DOHH2 (cell line): ENCODE measurements at regions not wholly inside any gene's neighbourhood (a gene's known extent, or its start where the extent isn't known, plus 50 kb on each side); places are given as distances from the start of the nearest gene placed in this dataset.
"Not testable (repeated sequence)": the region's sequence is repeated elsewhere in the genome, so short reads cannot be mapped to it uniquely, and the experiment has no call there.

Experiments used
- H3F3A ChIP-seq: fragments of 200-600 bp; sonication (generic), shearing (Covaris generic); 2 replicates; pipeline ENCODE4 v1.6.0; 2016; ENCODE audit warnings: antibody characterized with exemption, mild to moderate bottlenecking; ENCODE audit not compliant: control insufficient read depth, insufficient read depth
- H3K27ac ChIP-seq: fragments of 200-600 bp; sonication (generic); 2 replicates; pipeline ENCODE4 v1.5.1; 2014; ENCODE audit warnings: low read depth, mild to moderate bottlenecking, low read length, moderate library complexity
- H3K27me3 ChIP-seq: fragments of 200-600 bp; sonication (generic); 2 replicates; pipeline ENCODE4 v1.6.1; 2014; ENCODE audit warnings: mild to moderate bottlenecking, low read length, mixed read lengths; ENCODE audit not compliant: control insufficient read depth
- H3K36me3 ChIP-seq: fragments of 200-600 bp; sonication (generic); 2 replicates; pipeline ENCODE4 v1.6.1; 2014; ENCODE audit warnings: mild to moderate bottlenecking, low read length, moderate library complexity, mixed read lengths; ENCODE audit not compliant: control insufficient read depth
- H3K4me1 ChIP-seq: fragments of 200-600 bp; sonication (generic); 2 replicates; pipeline ENCODE4 v1.6.1; 2014; ENCODE audit warnings: mild to moderate bottlenecking, low read length, mixed read lengths; ENCODE audit not compliant: control insufficient read depth
- H3K4me2 ChIP-seq: fragments of 200-600 bp; sonication (generic); 2 replicates; pipeline ENCODE4 v1.6.0; 2014; ENCODE audit warnings: mild to moderate bottlenecking, low read length, moderate library complexity
- H3K4me3 ChIP-seq: fragments of 200-600 bp; sonication (generic); 2 replicates; pipeline ENCODE4 v1.5.1; 2014; ENCODE audit warnings: mild to moderate bottlenecking, low read length, mixed read lengths
- H3K79me2 ChIP-seq: fragments of 200-600 bp; sonication (generic); 2 replicates; pipeline ENCODE4 v1.6.1; 2014; ENCODE audit warnings: mild to moderate bottlenecking, low read length, mixed read lengths; ENCODE audit not compliant: control insufficient read depth
- H3K9me2 ChIP-seq: fragments of 200-600 bp; sonication (generic); replicated peaks from 2 replicates; pipeline ENCODE4 v1.6.1; 2014; ENCODE audit warnings: mild to moderate bottlenecking, low read length, mixed read lengths; ENCODE audit not compliant: control insufficient read depth
- H3K9me3 ChIP-seq: fragments of 200-600 bp; sonication (generic); 2 replicates; pipeline ENCODE4 v1.6.1; 2014; ENCODE audit warnings: antibody characterized with exemption, low read length, mixed read lengths; ENCODE audit not compliant: control insufficient read depth, insufficient read depth
- H4K20me1 ChIP-seq: fragments of 200-600 bp; sonication (generic); 2 replicates; pipeline ENCODE4 v1.6.0; 2014; ENCODE audit warnings: low read depth, mild to moderate bottlenecking, antibody characterized with exemption, low read length, moderate library complexity; ENCODE audit not compliant: control insufficient read depth, insufficient read depth
- EZH2phosphoT487 ChIP-seq: fragments of 200-600 bp; sonication (generic); IDR thresholded peaks from 2 replicates; pipeline ENCODE4 v1.6.1; 2017; ENCODE audit warnings: borderline replicate concordance, mild to moderate bottlenecking, antibody characterized with exemption, low read length, moderate library complexity, mixed read lengths
- TF ChIP-seq, protein P1 (sequence below): fragments of 200-600 bp; sonication (generic); IDR thresholded peaks from one replicate; pipeline ENCODE4 v1.5.1; 2014; ENCODE audit warnings: antibody characterized with exemption, mild to moderate bottlenecking, low read depth, low read length; ENCODE audit not compliant: poor library complexity, severe bottlenecking

DNA sequence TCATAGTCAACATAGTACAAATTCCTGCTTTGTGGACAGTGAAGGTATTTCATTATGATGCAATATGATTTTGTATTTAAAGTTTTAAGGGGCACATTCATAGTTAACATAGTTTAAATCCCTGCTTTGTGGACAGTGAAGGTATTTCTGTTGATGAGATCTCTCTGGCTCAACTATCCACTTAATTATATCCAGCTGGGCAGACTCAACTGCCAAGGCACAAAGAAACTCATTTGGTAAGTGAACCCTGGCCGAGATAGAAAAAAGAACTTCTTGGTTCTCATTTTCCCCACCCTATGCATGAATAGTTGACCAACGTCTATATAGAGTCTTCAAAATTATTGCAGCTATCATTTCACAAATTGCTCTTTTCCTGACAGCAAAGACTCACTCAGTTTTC is 1194.6 kb downstream of the NCAM2 start:
- Histone ChIP-seq H3K27me3 (no peaks in the 10 kb centered on the region), H3K4me3 (no peak overlapping the region), H3K79me2 (no peaks in the 10 kb centered on the region), H4K20me1 (no peaks in the 10 kb centered on the region), H3K9me2 (no peaks in the 10 kb centered on the region), H3K27ac (no peak overlapping the region), H3K36me3 (no peaks in the 10 kb centered on the region), H3K4me1 (no peaks in the 10 kb centered on the region), H3K4me2 (no peak overlapping the region), H3K9me3 (peaks cover 3% of the 10 kb centered on the region; the same call in 1 of the 2 replicates), H3F3A (no peaks in the 10 kb centered on the region)
- TF ChIP-seq, protein P1, sequence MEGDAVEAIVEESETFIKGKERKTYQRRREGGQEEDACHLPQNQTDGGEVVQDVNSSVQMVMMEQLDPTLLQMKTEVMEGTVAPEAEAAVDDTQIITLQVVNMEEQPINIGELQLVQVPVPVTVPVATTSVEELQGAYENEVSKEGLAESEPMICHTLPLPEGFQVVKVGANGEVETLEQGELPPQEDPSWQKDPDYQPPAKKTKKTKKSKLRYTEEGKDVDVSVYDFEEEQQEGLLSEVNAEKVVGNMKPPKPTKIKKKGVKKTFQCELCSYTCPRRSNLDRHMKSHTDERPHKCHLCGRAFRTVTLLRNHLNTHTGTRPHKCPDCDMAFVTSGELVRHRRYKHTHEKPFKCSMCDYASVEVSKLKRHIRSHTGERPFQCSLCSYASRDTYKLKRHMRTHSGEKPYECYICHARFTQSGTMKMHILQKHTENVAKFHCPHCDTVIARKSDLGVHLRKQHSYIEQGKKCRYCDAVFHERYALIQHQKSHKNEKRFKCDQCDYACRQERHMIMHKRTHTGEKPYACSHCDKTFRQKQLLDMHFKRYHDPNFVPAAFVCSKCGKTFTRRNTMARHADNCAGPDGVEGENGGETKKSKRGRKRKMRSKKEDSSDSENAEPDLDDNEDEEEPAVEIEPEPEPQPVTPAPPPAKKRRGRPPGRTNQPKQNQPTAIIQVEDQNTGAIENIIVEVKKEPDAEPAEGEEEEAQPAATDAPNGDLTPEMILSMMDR: no peak
- TF ChIP-seq EZH2phosphoT487: no peak

DNA sequence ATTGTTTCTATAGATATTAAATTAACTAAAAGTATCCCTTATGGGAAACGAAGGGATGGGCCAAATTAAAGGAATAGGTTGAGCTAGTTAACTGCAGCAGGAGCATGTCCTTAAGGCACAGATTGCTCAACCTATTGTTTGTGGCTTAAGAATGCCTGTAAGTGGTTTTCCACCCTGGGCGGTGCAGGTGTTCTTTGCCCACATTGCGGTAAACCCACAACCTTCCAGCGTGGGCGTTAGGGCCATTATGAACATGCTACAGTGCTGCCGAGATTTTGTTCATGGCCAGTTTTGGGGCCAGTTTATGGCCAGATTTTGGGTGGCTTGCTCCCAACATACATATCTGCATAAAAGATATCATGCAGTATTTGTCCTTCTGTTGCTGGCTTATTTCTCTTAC is 1196.8 kb downstream of the NCAM2 start:
- H3K4me3 ChIP-seq, H3K79me2 ChIP-seq, H3F3A ChIP-seq, H3K27ac ChIP-seq, H4K20me1 ChIP-seq, H3K4me2 ChIP-seq, H3K9me2 ChIP-seq, H3K9me3 ChIP-seq, H3K4me1 ChIP-seq, H3K27me3 ChIP-seq, H3K36me3 ChIP-seq: not testable (repeated sequence)

DNA sequence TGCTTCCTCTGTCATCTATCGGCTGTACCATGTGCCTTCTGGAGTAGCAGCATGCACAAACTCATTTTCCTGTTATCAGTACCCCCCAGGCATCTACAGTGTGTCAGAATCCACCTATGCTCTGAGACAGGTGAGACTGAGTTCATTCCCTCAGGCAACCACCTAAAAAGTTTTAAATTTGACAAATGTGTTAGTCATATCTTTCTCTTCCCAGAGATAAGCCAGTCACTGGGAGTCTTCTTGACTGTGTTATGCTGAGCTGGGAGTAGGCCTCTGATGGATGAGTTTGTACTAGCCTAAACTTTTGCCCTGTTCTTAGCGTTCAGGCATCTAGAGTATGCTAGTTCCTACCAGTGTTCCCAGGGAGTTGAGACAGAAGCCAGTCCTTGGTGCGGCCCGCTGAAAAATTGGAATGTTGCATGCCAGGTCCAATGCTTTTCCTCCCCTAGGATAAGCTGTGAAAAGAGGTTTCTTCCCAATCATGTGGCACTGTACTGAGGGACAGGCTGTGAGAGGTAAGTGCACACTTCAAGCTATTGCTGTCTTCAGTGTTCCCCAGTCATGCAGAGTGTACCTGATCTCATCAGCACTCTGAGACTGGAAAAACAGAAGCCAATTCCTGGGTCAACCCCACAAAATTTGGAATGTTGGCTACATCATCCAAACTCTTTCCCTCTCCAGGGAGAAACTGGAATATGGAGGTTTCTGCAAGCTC is 1202.3 kb downstream of the NCAM2 start:
- no peaks in the 10 kb centered on the region for H3K79me2 ChIP-seq
- peaks cover 7% of the 10 kb centered on the region; the same call in 1 of the 2 replicates for H3K9me3 ChIP-seq
- no peaks in the 10 kb centered on the region for H4K20me1 ChIP-seq
- H3K4me3 ChIP-seq: no peak overlapping the region
- TF ChIP-seq EZH2phosphoT487: no peak
- TF ChIP-seq, protein P1: no peak
- H3K4me2 ChIP-seq: no peak overlapping the region
- H3F3A ChIP-seq: no peaks in the 10 kb centered on the region
- H3K4me1 ChIP-seq: no peaks in the 10 kb centered on the region
- no peak overlapping the region for H3K27ac ChIP-seq
- H3K27me3 ChIP-seq: no peaks in the 10 kb centered on the region
- no peaks in the 10 kb centered on the region for H3K9me2 ChIP-seq
- no peaks in the 10 kb centered on the region for H3K36me3 ChIP-seq

DNA sequence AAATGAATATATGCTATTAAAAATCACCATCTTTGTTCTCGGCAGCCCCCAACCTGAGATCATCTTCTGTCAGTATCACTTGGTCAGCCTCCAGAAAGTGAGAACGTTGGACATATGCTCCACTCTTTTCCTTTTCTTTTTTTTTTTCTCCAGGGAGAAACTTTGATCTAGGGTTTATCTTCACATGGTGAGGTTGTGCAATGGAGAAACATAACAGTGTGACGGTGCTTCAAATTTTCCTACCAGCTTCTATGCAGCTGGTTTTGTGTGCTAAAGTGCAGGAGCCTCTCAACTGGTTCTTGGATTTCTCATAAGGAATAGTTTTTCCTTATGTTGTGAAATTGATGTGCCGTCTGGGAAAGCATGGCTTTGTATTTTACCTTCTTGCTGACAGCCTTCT is 1202.9 kb downstream of the NCAM2 start:
- H3K79me2 ChIP-seq: no peaks in the 10 kb centered on the region
- no peaks in the 10 kb centered on the region for H4K20me1 ChIP-seq
- H3K9me3 ChIP-seq: peaks cover 7% of the 10 kb centered on the region; the same call in 1 of the 2 replicates
- TF ChIP-seq, protein P1: no peak
- no peak for TF ChIP-seq EZH2phosphoT487
- no peak overlapping the region for H3K4me3 ChIP-seq
- no peaks in the 10 kb centered on the region for H3K9me2 ChIP-seq
- H3K27ac ChIP-seq: no peak overlapping the region
- H3F3A ChIP-seq: no peaks in the 10 kb centered on the region
- no peak overlapping the region for H3K4me2 ChIP-seq
- H3K4me1 ChIP-seq: no peaks in the 10 kb centered on the region
- no peaks in the 10 kb centered on the region for H3K36me3 ChIP-seq
- no peaks in the 10 kb centered on the region for H3K27me3 ChIP-seq
